Lower leg skin (tissue), 4 donors: ENCODE measurements at regions not wholly inside any gene's neighbourhood (a gene's known extent, or its start where the extent isn't known, plus 50 kb on each side); places are given as distances from the start of the nearest gene placed in this dataset.

Source experiments
- DNase-seq, 2 donors: peaks; one replicate each; pipeline ENCODE4 v3.0.0-alpha.2; 2019; ENCODE audit warnings: low spot score in 2 of 2
- H3K4me3 ChIP-seq: fragments of 200-600 bp; sonication (generic); 2 replicates; pipeline ENCODE4 v1.5.1; 2017; ENCODE audit warnings: mild to moderate bottlenecking, low read depth; ENCODE audit not compliant: poor library complexity, severe bottlenecking
- CTCF ChIP-seq, 3 donors: fragments of 450-650 bp; IDR thresholded peaks; one replicate each; pipeline ENCODE4 v1.5.1; 2016; ENCODE audit warnings: antibody characterized with exemption in 3 of 3, mild to moderate bottlenecking in 3 of 3, moderate library complexity in 2 of 3
- POLR2A ChIP-seq, 2 donors: fragments of 450-650 bp; IDR thresholded peaks; one replicate each; pipeline ENCODE4 v1.6.1; 2016 to 2017; ENCODE audit warnings: antibody characterized with exemption in 2 of 2, mild to moderate bottlenecking in 1 of 2, moderate library complexity in 1 of 2
- WGBS, 2 donors: methylation state at CpG; one replicate each; pipeline ENCODE4 v1.1.5; 2018; 5-methylcytosine and 5-hydroxymethylcytosine counted together
- intact Hi-C: fragments of 100-400 bp; cut with DNase I; formaldehyde crosslinking; loops from one replicate; pipeline ENCODE4 v1.15.0; 2023; ENCODE audit warnings: low total_unique reads

DNA sequence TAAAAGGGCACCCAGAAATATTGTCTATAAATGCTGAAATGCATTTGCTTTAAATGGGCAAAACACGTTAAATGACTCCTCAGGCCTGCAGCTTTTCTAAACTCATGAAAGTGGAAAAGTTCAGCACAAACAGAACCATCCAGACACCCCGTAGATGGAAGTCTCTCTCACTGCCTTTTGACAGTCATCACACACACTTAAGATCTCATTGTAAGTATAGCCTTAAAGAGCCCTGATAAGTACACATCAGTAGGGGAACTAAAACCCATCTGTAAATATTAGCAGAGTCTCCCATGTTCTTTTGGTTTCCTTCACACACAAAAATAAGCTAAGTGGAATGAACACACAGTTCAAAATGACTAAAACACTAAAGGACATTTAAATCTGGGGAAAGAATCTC is 166.7 kb downstream of the LTN1 start:
- WGBS, 2 donors: 85 to 88% methylated on average over 2 of the region's 2 CpGs
- no peak overlapping the region for H3K4me3 ChIP-seq
- intact Hi-C loops: no loop called here
- no peak for DNase-seq
- no peak for TF ChIP-seq CTCF (IDR thresholded peaks at IDR 0.05)
- TF ChIP-seq POLR2A (IDR thresholded peaks at IDR 0.05): no peak

DNA sequence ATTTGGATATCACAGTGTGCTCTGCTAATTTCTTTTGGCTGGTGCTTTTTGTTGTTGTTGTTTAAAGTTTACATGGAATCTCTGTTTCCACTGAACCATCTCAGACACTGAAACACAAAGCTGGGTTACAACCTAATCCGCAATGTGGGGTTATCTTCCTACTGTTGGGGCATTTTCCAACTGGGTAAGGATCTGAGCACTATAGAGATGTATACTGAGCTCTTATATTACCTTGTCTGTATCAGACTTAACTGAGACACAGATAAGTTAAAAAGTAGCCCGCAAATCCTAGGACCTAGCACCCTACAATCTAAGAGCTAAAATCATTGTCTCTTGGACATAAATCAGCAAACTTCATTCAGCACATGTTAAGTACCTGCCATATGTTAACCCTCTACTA is 169.2 kb downstream of the LTN1 start:
- intact Hi-C loops: no loop called here
- 78 to 89% methylated on average over 2 of the region's 2 CpGs for WGBS, 2 donors
- DNase-seq: no peak
- H3K4me3 ChIP-seq: no peak overlapping the region
- no peak for TF ChIP-seq CTCF (IDR thresholded peaks at IDR 0.05)
- TF ChIP-seq POLR2A (IDR thresholded peaks at IDR 0.05): no peak

GRCh38 chr21:28822486-28823335 is 170.0 kb downstream of the LTN1 start:
- peak in 1 of 2 donors; percentile 56 for DNase-seq
- TF ChIP-seq CTCF (IDR thresholded peaks at IDR 0.05): no peak
- TF ChIP-seq POLR2A (IDR thresholded peaks at IDR 0.05): no peak
- WGBS, 2 donors: 48 to 52% methylated on average over 3 of the region's 3 CpGs
- intact Hi-C loops: no loop called here
- H3K4me3 ChIP-seq: no peak overlapping the region

DNA sequence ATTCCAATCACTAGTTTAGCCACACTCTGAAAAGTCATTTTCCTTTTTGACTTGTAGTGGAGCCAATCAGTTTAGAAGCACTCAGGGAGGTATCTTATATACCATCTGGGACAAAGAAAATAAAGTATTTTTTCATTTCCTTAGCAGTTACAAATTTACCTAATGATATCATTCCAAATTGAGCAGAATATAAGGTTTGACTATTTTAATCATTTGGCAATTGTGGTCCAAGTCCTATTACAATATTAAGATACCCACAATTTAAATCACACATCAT is 170.6 kb downstream of the LTN1 start:
- no peak for DNase-seq
- TF ChIP-seq POLR2A (IDR thresholded peaks at IDR 0.05) (no peak), CTCF (IDR thresholded peaks at IDR 0.05) (no peak)
- no peak overlapping the region for H3K4me3 ChIP-seq
- intact Hi-C loops: no loop called here

GRCh38 chr21:28821276-28822122 is 171.2 kb downstream of the LTN1 start:
- WGBS, 2 donors: 73% methylated on average over 6 of the region's 6 CpGs
- no peak overlapping the region for H3K4me3 ChIP-seq
- no peak for TF ChIP-seq CTCF (IDR thresholded peaks at IDR 0.05)
- no peak for TF ChIP-seq POLR2A (IDR thresholded peaks at IDR 0.05)
- DNase-seq: no peak
- intact Hi-C loops: no loop called here
